Colon (tissue), 2 donors: ENCODE measurements at regions not wholly inside any gene's neighbourhood (a gene's known extent, or its start where the extent isn't known, plus 50 kb on each side); places are given as distances from the start of the nearest gene placed in this dataset.

Experiments used
- FAIRE-seq: peaks from 2 replicates; lab custom pipeline; 2012; peaks lifted over from hg19 to GRCh38; lab: Jason Lieb, UNC
- donor health status: control.
- donor health status: control.

GRCh38 chr15:94004697-94005096 is 226.7 kb upstream of the MCTP2 start:
- FAIRE-seq: no peak

- FAIRE-seq: no peak
These were observed 229.3 kb upstream of the MCTP2 start for GRCh38 chr15:94002041-94002440.

DNA sequence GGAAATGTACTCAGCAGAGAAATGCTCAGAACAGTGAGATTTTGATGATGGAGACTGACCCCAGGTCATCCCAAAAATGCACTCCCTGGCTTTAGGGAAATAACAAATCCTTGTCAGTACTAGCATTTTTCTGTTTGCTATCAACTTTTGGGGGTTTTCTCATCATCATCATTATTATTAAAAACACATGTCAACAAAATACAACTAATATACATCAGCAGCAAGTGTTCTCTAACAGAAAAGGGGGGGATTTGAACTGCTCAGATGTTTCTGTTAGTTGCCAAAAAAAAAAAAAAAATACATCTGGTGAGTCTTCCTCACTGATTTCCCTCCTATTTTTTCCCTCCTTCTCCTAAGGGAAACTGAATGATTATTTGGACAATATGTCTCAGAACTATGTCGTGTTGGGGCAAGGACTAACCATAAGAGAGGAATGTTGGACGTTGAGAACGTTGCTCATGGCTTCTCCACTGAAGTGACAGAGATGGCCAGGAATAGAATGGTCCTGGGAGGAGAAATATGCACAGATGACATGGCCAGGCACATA is 230.0 kb upstream of the MCTP2 start:
- no peak for FAIRE-seq

- no peak for FAIRE-seq
These were observed 230.8 kb upstream of the MCTP2 start for GRCh38 chr15:94000606-94001005.

- peak; percentile 55 for FAIRE-seq
These were observed 234.2 kb upstream of the MCTP2 start for GRCh38 chr15:93997071-93997658.

- FAIRE-seq: no peak
These were observed 241.8 kb upstream of the MCTP2 start for GRCh38 chr15:93989440-93989998.

GRCh38 chr15:93987068-93987467 is 244.3 kb upstream of the MCTP2 start:
- no peak for FAIRE-seq

GRCh38 chr15:93986400-93986984 is 244.9 kb upstream of the MCTP2 start:
- FAIRE-seq: no peak

DNA sequence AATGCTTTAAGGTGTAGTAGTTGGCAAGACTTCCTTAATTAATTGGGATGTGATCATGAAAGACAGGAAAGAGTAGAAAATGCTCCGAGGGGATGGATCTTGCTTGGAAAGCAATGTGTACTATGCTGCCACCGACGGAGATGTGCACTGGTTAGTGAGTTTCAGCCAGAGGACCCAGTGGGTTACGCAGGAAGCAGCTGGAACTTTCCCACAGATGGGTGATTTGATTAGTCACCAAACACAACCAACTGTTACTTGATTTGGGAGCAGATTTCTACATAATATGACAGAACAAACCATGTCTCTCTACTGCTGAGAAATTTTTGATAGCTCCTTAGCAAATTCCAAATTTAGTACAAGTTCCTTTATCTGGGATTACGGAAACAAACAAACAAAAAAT is 245.4 kb upstream of the MCTP2 start:
- FAIRE-seq: no peak

GRCh38 chr15:93985176-93985575 is 246.2 kb upstream of the MCTP2 start:
- no peak for FAIRE-seq

GRCh38 chr15:93983526-93983925 is 247.8 kb upstream of the MCTP2 start:
- no peak for FAIRE-seq

DNA sequence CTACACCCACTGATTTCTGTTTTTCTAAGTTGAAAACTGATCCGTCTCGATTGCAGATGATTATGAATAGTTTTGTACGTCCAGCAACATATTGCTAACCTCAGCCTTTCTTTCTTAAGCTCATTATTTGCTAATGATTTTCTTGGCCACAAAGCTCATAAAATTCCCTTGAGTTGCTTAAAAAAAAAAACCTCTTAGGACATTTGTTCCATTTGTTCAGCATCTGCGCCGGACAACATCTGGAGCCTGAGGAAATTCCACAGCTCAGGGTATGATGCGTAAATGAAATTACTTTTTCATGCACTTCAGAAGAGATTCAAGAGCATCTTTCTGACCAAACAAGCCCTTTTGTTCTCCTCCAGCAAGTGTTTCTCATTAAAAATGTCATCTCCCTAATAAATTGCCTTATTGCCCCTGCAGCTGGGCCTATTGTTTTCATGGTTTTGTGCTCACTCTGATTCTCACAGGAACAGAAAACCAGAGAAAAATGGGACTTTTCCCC is 249.1 kb upstream of the MCTP2 start:
- FAIRE-seq: no peak

GRCh38 chr15:93981706-93982105 is 249.7 kb upstream of the MCTP2 start:
- FAIRE-seq: no peak

DNA sequence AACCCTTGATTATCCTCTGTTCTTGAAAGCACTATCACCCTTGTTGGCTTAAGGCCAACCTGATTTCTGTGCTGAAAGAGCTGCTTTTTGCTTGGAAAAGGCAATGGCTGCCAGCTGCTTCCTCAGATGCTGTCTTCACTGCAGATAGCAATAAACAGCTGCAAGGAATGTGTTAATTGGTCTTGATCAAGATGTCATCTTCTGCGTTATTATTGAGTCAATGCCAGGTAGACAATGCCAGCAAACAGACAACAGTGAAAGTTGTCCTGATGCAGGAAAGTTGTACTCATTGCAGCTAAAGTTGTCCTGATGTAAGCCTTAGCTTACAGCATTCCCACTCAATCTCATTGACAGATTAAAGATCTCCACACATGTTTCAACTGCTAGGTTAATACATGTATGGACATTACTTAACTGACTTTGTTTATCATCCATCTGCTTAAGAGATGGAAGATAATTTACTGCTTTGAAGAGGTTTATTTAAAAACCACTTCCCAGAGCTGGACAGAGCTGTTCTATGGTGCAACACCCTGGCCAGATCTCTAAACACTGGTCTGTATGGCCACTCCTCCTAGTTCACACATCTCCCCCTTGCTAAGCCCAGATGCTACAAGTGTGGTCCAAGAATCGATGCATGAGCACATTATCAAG is 251.0 kb upstream of the MCTP2 start:
- no peak for FAIRE-seq

DNA sequence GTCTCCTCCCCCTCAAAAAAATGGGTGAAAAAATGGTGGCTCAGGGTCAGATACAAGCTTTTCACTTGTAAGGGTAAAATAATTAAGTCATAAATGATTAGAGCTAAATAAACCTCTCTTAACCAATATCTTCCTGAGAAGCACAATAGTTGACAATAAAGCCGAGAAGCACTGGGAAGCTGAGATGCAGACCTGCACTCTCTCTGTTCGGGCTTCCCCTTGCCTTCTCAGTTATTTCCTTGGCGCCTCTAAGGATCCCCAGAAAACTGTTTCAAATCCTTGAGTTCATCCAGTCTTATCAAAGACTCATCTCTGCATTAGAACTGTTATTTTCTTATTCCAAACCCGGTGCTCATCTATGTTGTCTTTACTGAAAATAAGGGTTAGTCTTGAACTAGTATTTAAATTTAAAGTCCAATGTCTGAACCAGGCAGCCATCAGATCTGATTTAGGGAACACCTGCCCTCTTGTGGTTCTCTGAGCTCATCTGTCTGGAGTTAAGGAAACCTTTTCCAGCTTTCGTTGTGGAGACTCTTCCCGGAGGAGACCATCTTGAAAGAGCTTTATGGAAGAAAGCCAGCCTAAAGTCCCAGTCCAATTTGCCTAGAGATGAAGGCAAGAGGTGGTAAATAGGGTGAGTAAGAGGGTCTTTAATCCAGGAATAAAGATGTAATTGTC is 256.4 kb upstream of the MCTP2 start:
- FAIRE-seq: no peak

GRCh38 chr15:93973287-93973686 is 258.1 kb upstream of the MCTP2 start:
- no peak for FAIRE-seq

- no peak for FAIRE-seq
These were observed 262.6 kb upstream of the MCTP2 start for GRCh38 chr15:93968773-93969172.

GRCh38 chr15:93965304-93965908 is 266.0 kb upstream of the MCTP2 start:
- FAIRE-seq: no peak

GRCh38 chr15:93954985-93955571 is 276.3 kb upstream of the MCTP2 start:
- FAIRE-seq: no peak

DNA sequence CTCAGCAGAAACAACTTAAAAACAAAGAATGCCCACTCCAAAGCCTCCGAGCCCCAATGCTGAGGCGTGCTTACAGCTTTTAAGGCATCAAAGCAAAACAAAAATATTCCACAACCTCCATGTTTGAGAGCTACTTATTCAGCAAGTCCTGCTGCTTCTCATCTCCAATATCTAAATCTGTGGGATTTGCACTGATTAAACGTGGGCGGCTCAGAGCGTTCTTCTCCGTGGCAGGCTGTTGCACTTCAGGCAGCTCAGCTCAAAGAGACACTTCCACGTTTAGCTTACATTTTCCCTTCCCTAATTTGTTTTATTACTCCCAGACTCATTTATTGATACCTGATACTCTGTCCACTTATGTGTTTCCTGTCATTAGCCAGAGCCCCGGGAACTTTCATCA is 282.6 kb upstream of the MCTP2 start:
- FAIRE-seq: no peak

GRCh38 chr15:93943586-93943985 is 287.8 kb upstream of the MCTP2 start:
- no peak for FAIRE-seq

GRCh38 chr15:93942269-93942694 is 289.1 kb upstream of the MCTP2 start:
- FAIRE-seq: no peak
